Germinal center (tissue), 1 donor: ENCODE measurements at regions not wholly inside any gene's neighbourhood (a gene's known extent, or its start where the extent isn't known, plus 50 kb on each side); places are given as distances from the start of the nearest gene placed in this dataset.
"Not testable (repeated sequence)": the region's sequence is repeated elsewhere in the genome, so short reads cannot be mapped to it uniquely, and the experiment has no call there.

Experiments used
- DNase-seq: peaks from one replicate; pipeline ENCODE4 v3.0.0; 2012; ENCODE audit warnings: mixed read lengths, low spot score

- DNase-seq = no peak
These were observed 97.4 kb downstream of the EMB start for GRCh38 chr5:50343715-50344114.

GRCh38 chr5:50340757-50341156 is 100.3 kb downstream of the EMB start:
- no peak for DNase-seq

- not testable (repeated sequence) for DNase-seq
These were observed 110.5 kb downstream of the EMB start for GRCh38 chr5:50330633-50331032.

GRCh38 chr5:50328193-50328729 is 112.8 kb downstream of the EMB start:
- DNase-seq = no peak

GRCh38 chr5:50325237-50325832 is 115.8 kb downstream of the EMB start:
- DNase-seq = peak; percentile 12

GRCh38 chr5:50320131-50320749 is 120.8 kb downstream of the EMB start:
- no peak for DNase-seq

GRCh38 chr5:50318220-50318619 is 122.9 kb downstream of the EMB start:
- DNase-seq = no peak

GRCh38 chr5:50306488-50306887 is 134.6 kb downstream of the EMB start:
- DNase-seq = not testable (repeated sequence)

GRCh38 chr5:50302815-50303490 is 138.1 kb downstream of the EMB start:
- DNase-seq = no peak

GRCh38 chr5:50301756-50302155 is 139.3 kb downstream of the EMB start:
- DNase-seq = no peak

- no peak for DNase-seq
These were observed 140.2 kb downstream of the EMB start for GRCh38 chr5:50300878-50301277.

GRCh38 chr5:50299896-50300295 is 141.2 kb downstream of the EMB start:
- DNase-seq = no peak

- DNase-seq = no peak
These were observed 148.2 kb downstream of the EMB start for GRCh38 chr5:50292735-50293394.

- not testable (repeated sequence) for DNase-seq
These were observed 160.6 kb downstream of the EMB start for GRCh38 chr5:50280461-50280860.
